Caco-2 (cell line): ENCODE measurements at regions not wholly inside any gene's neighbourhood (a gene's known extent, or its start where the extent isn't known, plus 50 kb on each side); places are given as distances from the start of the nearest gene placed in this dataset.

ENCODE experiments used
- BruUV-seq: library from RNA; stranded (reverse); fragments of 400-500 nt; replicated peaks from 2 replicates; lab custom pipeline; 2021; lab: Mats Ljungman, UMichigan
- CTCF ChIA-PET: fragments of 300-600 bp; sonication (Branson Sonifier 250); formaldehyde crosslinking; loops from one replicate; lab custom pipeline; 2022; ENCODE audit warnings: antibody characterized with exemption; lab: Charles Lee
- POLR2A ChIA-PET: fragments of 300-600 bp; sonication (Branson Sonifier 250); formaldehyde crosslinking; loops from one replicate; lab custom pipeline; 2022; ENCODE audit warnings: antibody characterized with exemption; lab: Charles Lee
- DNase-seq, 2 experiments: peaks; one replicate each; pipeline versions ENCODE4 v3.0.0 to v3.0.0-alpha.2; 2020 to 2022
- H3K27me3 ChIP-seq: replicated peaks from 2 replicates; pipeline ENCODE4 v1.6.0; 2011; ENCODE audit warnings: low read length; ENCODE audit not compliant: control insufficient read depth, insufficient read depth
- H3K36me3 ChIP-seq: 2 replicates; pipeline ENCODE4 v1.5.1; 2011; ENCODE audit warnings: low read length; ENCODE audit not compliant: control insufficient read depth, insufficient read depth
- H3K4me1 ChIP-seq: fragments of 250-450 bp; sonication (Bioruptor Pico); 2 replicates; pipeline ENCODE4 v1.5.1; 2020; ENCODE audit warnings: mild to moderate bottlenecking
- H3K4me3 ChIP-seq: 2 replicates; pipeline ENCODE4 v1.5.1; 2011; ENCODE audit warnings: low read depth, mild to moderate bottlenecking, control low read depth, low read length
- H3K9me3 ChIP-seq: fragments of 250-450 bp; sonication (Bioruptor Pico); 2 replicates; pipeline ENCODE4 v1.5.1; 2020; ENCODE audit warnings: mild to moderate bottlenecking, moderate library complexity
- H3K27ac Mint-ChIP-seq: one replicate; pipeline ENCODE4 v1.8.0; 2022; ENCODE audit warnings: mixed read lengths; ENCODE audit not compliant: unreplicated experiment
- H3K27me3 Mint-ChIP-seq: one replicate; pipeline ENCODE4 v1.8.0; 2022; ENCODE audit warnings: mixed read lengths; ENCODE audit not compliant: insufficient read depth, unreplicated experiment
- H3K36me3 Mint-ChIP-seq: one replicate; pipeline ENCODE4 v1.8.0; 2022; ENCODE audit warnings: mild to moderate bottlenecking, mixed read lengths; ENCODE audit not compliant: insufficient read depth, unreplicated experiment
- H3K4me1 Mint-ChIP-seq: one replicate; pipeline ENCODE4 v1.8.0; 2022; ENCODE audit warnings: low read depth, mixed read lengths; ENCODE audit not compliant: unreplicated experiment
- H3K4me3 Mint-ChIP-seq: one replicate; pipeline ENCODE4 v1.8.0; 2022; ENCODE audit warnings: mild to moderate bottlenecking, moderate library complexity, mixed read lengths; ENCODE audit not compliant: unreplicated experiment
- H3K9me3 Mint-ChIP-seq: one replicate; pipeline ENCODE4 v1.8.0; 2022; ENCODE audit warnings: mixed read lengths; ENCODE audit not compliant: unreplicated experiment
- intact Hi-C: fragments of 100-400 bp; cut with micrococcal nuclease; formaldehyde crosslinking; loops from one replicate; pipeline ENCODE4 v1.10.0; 2022; ENCODE audit not compliant: unreplicated experiment
- TF ChIP-seq, protein P1 (sequence below), 2 experiments: fragments of 200-600 bp in 1 of 2; IDR thresholded peaks; 1 replicate in 1 of 2; 2 replicates in 1 of 2; pipeline versions ENCODE4 v1.5.1 to v1.8.0; 2011 to 2022; ENCODE audit warnings: antibody characterized with exemption in 1 of 2, control low read depth in 1 of 2, inconsistent platforms in 1 of 2, low read depth in 1 of 2, low read length in 1 of 2, mild to moderate bottlenecking in 1 of 2, moderate library complexity in 1 of 2; ENCODE audit not compliant: insufficient read depth in 1 of 2, severe bottlenecking in 1 of 2, unreplicated experiment in 1 of 2

DNA sequence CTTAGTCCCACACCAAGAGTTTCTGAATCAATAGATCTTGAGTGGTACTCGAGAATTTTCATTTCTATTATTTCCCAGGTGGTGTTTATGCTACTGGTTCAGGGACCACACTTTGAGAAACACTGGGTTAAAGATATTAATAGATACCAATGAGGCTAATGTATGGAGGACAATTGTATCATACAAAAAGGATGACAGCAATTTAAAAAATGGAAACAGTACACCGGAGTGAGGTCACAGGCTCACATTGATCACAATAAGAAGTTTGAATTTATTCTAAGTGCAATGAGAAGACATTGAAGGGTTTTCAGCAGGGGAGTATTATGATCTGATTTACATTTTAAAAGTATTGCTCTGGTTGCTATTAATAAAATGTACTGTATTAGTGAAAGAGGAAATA lies 488.3 kb downstream of the PCDH17 start:
- Mint-ChIP-seq H3K27ac (no peak overlapping the region), H3K4me1 (no peaks in the 10 kb centered on the region), H3K36me3 (no peaks in the 10 kb centered on the region), H3K4me3 (no peak overlapping the region), H3K9me3 (no peaks in the 10 kb centered on the region), H3K27me3 (peaks cover 6% of the 10 kb centered on the region)
- ChIA-PET POLR2A (no interaction called here), CTCF (no interaction called here)
- intact Hi-C loops: no loop called here
- no TSS peak for BruUV-seq
- no peak for DNase-seq
- Histone ChIP-seq H3K4me1 (no peaks in the 10 kb centered on the region), H3K4me3 (no peak overlapping the region), H3K27me3 (no peaks in the 10 kb centered on the region), H3K9me3 (no peaks in the 10 kb centered on the region), H3K36me3 (no peaks in the 10 kb centered on the region)
- TF ChIP-seq, protein P1, sequence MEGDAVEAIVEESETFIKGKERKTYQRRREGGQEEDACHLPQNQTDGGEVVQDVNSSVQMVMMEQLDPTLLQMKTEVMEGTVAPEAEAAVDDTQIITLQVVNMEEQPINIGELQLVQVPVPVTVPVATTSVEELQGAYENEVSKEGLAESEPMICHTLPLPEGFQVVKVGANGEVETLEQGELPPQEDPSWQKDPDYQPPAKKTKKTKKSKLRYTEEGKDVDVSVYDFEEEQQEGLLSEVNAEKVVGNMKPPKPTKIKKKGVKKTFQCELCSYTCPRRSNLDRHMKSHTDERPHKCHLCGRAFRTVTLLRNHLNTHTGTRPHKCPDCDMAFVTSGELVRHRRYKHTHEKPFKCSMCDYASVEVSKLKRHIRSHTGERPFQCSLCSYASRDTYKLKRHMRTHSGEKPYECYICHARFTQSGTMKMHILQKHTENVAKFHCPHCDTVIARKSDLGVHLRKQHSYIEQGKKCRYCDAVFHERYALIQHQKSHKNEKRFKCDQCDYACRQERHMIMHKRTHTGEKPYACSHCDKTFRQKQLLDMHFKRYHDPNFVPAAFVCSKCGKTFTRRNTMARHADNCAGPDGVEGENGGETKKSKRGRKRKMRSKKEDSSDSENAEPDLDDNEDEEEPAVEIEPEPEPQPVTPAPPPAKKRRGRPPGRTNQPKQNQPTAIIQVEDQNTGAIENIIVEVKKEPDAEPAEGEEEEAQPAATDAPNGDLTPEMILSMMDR (IDR thresholded peaks at IDR 0.05; ENCODE audit: insufficient read depth in 1 of 2, low read depth in 1 of 2, low read length in 1 of 2, severe bottlenecking in 1 of 2, unreplicated experiment in 1 of 2): no peak

DNA sequence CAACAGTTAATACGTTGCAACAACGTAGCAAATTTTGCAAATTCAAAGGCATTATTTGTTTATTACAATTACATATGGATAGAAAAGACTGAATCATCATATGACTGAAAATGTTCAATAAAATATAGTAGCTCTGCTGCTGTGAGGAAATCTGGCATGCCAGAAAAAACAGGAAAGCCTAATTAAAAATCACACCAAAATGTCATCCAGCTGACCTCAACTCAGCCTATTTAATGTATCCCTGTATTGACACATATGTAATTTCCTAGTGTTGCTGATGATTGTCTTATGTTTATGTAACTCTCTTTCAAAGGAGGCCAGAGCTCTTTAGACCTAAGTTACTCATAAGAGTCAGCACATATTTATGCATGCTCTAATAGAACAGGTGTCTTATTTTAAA lies 495.0 kb downstream of the PCDH17 start:
- H3K4me3 ChIP-seq: no peak overlapping the region
- no peaks in the 10 kb centered on the region for H3K36me3 ChIP-seq
- Mint-ChIP-seq H3K36me3 (no peaks in the 10 kb centered on the region), H3K27ac (no peak overlapping the region), H3K4me3 (no peak overlapping the region), H3K4me1 (no peaks in the 10 kb centered on the region), H3K27me3 (no peaks in the 10 kb centered on the region), H3K9me3 (peaks cover 10% of the 10 kb centered on the region)
- DNase-seq: no peak
- no peaks in the 10 kb centered on the region for H3K27me3 ChIP-seq
- TF ChIP-seq, protein P1 (IDR thresholded peaks at IDR 0.05; ENCODE audit: insufficient read depth in 1 of 2, low read depth in 1 of 2, low read length in 1 of 2, severe bottlenecking in 1 of 2, unreplicated experiment in 1 of 2): no peak
- H3K9me3 ChIP-seq: no peaks in the 10 kb centered on the region
- intact Hi-C loops: no loop called here
- CTCF ChIA-PET: no interaction called here
- no TSS peak for BruUV-seq
- POLR2A ChIA-PET: no interaction called here
- no peaks in the 10 kb centered on the region for H3K4me1 ChIP-seq

DNA sequence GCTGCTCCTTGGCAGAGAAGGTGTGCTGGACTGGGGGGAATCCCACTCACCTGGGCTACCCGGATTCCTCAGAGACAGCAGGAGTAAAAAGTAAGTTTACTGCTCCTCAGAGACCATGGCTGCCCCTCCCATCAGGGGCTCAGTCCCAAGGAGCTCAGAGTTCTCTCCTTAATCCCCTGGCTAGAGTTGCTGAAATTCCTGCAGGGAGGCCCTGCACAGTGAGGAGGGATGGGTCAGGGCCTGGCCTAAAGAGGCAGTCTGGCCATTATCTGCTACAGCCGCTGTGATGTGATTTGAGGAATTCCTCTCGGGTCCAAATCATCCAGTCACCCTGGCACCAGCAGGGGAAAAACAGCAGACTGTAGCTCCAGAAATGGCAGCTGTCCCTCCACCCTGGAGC lies 502.5 kb downstream of the PCDH17 start:
- ChIA-PET POLR2A (no interaction called here), CTCF (no interaction called here)
- Mint-ChIP-seq H3K4me3 (no peak overlapping the region), H3K4me1 (no peaks in the 10 kb centered on the region), H3K27me3 (no peaks in the 10 kb centered on the region), H3K27ac (no peak overlapping the region), H3K9me3 (peaks cover 24% of the 10 kb centered on the region), H3K36me3 (no peaks in the 10 kb centered on the region)
- H3K4me1 ChIP-seq: no peaks in the 10 kb centered on the region
- TF ChIP-seq, protein P1 (IDR thresholded peaks at IDR 0.05; ENCODE audit: insufficient read depth in 1 of 2, low read depth in 1 of 2, low read length in 1 of 2, severe bottlenecking in 1 of 2, unreplicated experiment in 1 of 2): no peak
- no TSS peak for BruUV-seq
- DNase-seq: no peak
- H3K4me3 ChIP-seq: no peak overlapping the region
- H3K27me3 ChIP-seq: no peaks in the 10 kb centered on the region
- no peaks in the 10 kb centered on the region for H3K36me3 ChIP-seq
- no peaks in the 10 kb centered on the region for H3K9me3 ChIP-seq
- intact Hi-C loops: no loop called here
